A549 (cell line): ENCODE measurements at regions not wholly inside any gene's neighbourhood (a gene's known extent, or its start where the extent isn't known, plus 50 kb on each side); places are given as distances from the start of the nearest gene placed in this dataset.
A peak's percentile ranks its signal among the peaks of the same experiment; 100 is the strongest.

Experiments used
- ATAC-seq, 2 experiments: fragments of 200-7000 bp in 1 of 2; fragments of >200 bp in 1 of 2; cut with Nextera tagmentation in 1 of 2; cut with Tn5 transposase in 1 of 2; 3 replicates each; pipeline versions ENCODE4 v1.8.0 to v1.9.1; 2018 to 2020; ENCODE audit warnings: mild to moderate bottlenecking in 1 of 2, moderate library complexity in 1 of 2
- CTCF ChIA-PET: fragments of 300-600 bp; sonication (Branson Sonifier 250); formaldehyde crosslinking; extraction: SDS; loops from one replicate; lab custom pipeline; 2021; ENCODE audit warnings: antibody characterized with exemption, inconsistent platforms; lab: Yijun Ruan, JAX
- POLR2A ChIA-PET: fragments of 350-600 bp; formaldehyde crosslinking; extraction: SDS; loops from one replicate; lab custom pipeline; 2021; ENCODE audit warnings: antibody characterized with exemption, inconsistent platforms; lab: Yijun Ruan, JAX
- DNase-seq, 2 experiments: peaks; one replicate each; pipeline versions ENCODE4 v3.0.0 to v3.0.0-alpha.2; 2011 to 2016; ENCODE audit warnings: low read depth in 1 of 2, low spot score in 1 of 2
- FAIRE-seq: peaks from 2 replicates; lab custom pipeline; 2011; peaks lifted over from hg19 to GRCh38; lab: Jason Lieb, UNC
- H3K27ac ChIP-seq, 2 experiments: fragments of >200 bp; sonication (Bioruptor Twin); formaldehyde crosslinking; 3 replicates each; pipeline ENCODE4 v1.5.1; 2016 to 2017
- H3K4me1 ChIP-seq: fragments of >200 bp; sonication (Bioruptor Twin); formaldehyde crosslinking; 3 replicates; pipeline ENCODE4 v1.6.1; 2016
- H3K4me2 ChIP-seq: fragments of >200 bp; sonication (Bioruptor Twin); formaldehyde crosslinking; 3 replicates; pipeline ENCODE4 v1.6.1; 2016
- H3K4me3 ChIP-seq: fragments of >200 bp; sonication (Bioruptor Twin); formaldehyde crosslinking; 3 replicates; pipeline ENCODE4 v1.5.1; 2016
- H3K9me3 ChIP-seq: fragments of >200 bp; sonication (Bioruptor Twin); formaldehyde crosslinking; 3 replicates; pipeline ENCODE4 v1.6.1; 2016
- BCL3 ChIP-seq: fragments of >200 bp; sonication (Bioruptor Twin); formaldehyde crosslinking; IDR thresholded peaks from 3 replicates; pipeline ENCODE4 v1.6.1; 2016
- BHLHE40 ChIP-seq: IDR thresholded peaks from 2 replicates; pipeline ENCODE4 v1.6.1; 2012; ENCODE audit warnings: low read depth, low read length, inconsistent platforms
- CBX2 ChIP-seq: fragments of 200-600 bp; sonication (generic); IDR thresholded peaks from 2 replicates; pipeline ENCODE4 v1.6.1; 2016; ENCODE audit warnings: low read depth, mild to moderate bottlenecking, borderline replicate concordance
- CEBPB ChIP-seq, 2 experiments: fragments of >200 bp in 1 of 2; sonication (Bioruptor Twin) in 1 of 2; formaldehyde crosslinking in 1 of 2; IDR thresholded peaks; 2 replicates each; pipeline ENCODE4 v1.6.1; 2012 to 2016
- CHD2 ChIP-seq: fragments of 150-350 bp; IDR thresholded peaks from 2 replicates; pipeline ENCODE4 v1.6.1; 2014; ENCODE audit warnings: low read length; ENCODE audit not compliant: partially characterized antibody
- EHF ChIP-seq: fragments of 250-450 bp; sonication (Bioruptor Pico); IDR thresholded peaks from 2 replicates; pipeline ENCODE4 v1.5.0; 2020; ENCODE audit warnings: mild to moderate bottlenecking
- EP300 ChIP-seq, 2 experiments: fragments of >200 bp; sonication (Bioruptor Twin); formaldehyde crosslinking; IDR thresholded peaks; 2 replicates in 1 of 2; 3 replicates in 1 of 2; pipeline ENCODE4 v1.6.1; 2016 to 2017
- ESRRA ChIP-seq: fragments of 150-350 bp; IDR thresholded peaks from 2 replicates; pipeline ENCODE4 v1.6.1; 2014; ENCODE audit warnings: mild to moderate bottlenecking, low read length, borderline replicate concordance
- FOSL2 ChIP-seq, 2 experiments: fragments of 450-650 bp in 1 of 2; fragments of >200 bp in 1 of 2; sonication (Bioruptor Twin) in 1 of 2; formaldehyde crosslinking; IDR thresholded peaks; 2 replicates each; pipeline versions ENCODE4 v1.5.0 to v1.6.1; 2016 to 2020; ENCODE audit warnings: mild to moderate bottlenecking in 1 of 2, moderate library complexity in 1 of 2
- FOXS1 ChIP-seq: fragments of 250-450 bp; sonication (Bioruptor Pico); IDR thresholded peaks from 2 replicates; pipeline ENCODE4 v1.5.0; 2020; ENCODE audit warnings: mild to moderate bottlenecking, moderate library complexity
- HDAC2 ChIP-seq: fragments of 200-600 bp; sonication (generic); IDR thresholded peaks from 2 replicates; pipeline ENCODE4 v1.6.1; 2016
- HES2 ChIP-seq: fragments of >200 bp; sonication (Bioruptor Twin); formaldehyde crosslinking; IDR thresholded peaks from 2 replicates; pipeline ENCODE4 v1.6.1; 2016
- HOXA7 ChIP-seq: fragments of 250-450 bp; sonication (Bioruptor Pico); IDR thresholded peaks from 2 replicates; pipeline ENCODE4 v1.5.0; 2020; ENCODE audit warnings: mild to moderate bottlenecking, moderate library complexity
- KDM5A ChIP-seq: fragments of 200-600 bp; sonication (generic); IDR thresholded peaks from 2 replicates; pipeline ENCODE4 v1.6.1; 2016; ENCODE audit warnings: antibody characterized with exemption, mild to moderate bottlenecking
- MYC ChIP-seq: IDR thresholded peaks from 2 replicates; pipeline ENCODE4 v1.6.1; 2012; ENCODE audit warnings: mild to moderate bottlenecking, inconsistent platforms, low read length, improper control_type of control experiment, borderline replicate concordance
- NFE2L2 ChIP-seq: fragments of 150-350 bp; conservative IDR thresholded peaks from 2 replicates; pipeline ENCODE4 v1.6.1; 2014; ENCODE audit warnings: low read length
- NPAS2 ChIP-seq: fragments of 250-450 bp; sonication (Bioruptor Pico); IDR thresholded peaks from 2 replicates; pipeline ENCODE4 v1.8.0; 2022; ENCODE audit warnings: mild to moderate bottlenecking, moderate library complexity, borderline replicate concordance
- PHF8 ChIP-seq: fragments of 200-600 bp; sonication (generic); IDR thresholded peaks from 2 replicates; pipeline ENCODE4 v1.6.1; 2016; ENCODE audit warnings: low read depth, mild to moderate bottlenecking, antibody characterized with exemption, moderate library complexity, borderline replicate concordance
- POLR2A ChIP-seq: IDR thresholded peaks from 2 replicates; pipeline ENCODE4 v1.6.1; 2012; ENCODE audit warnings: mild to moderate bottlenecking, low read length
- POLR2AphosphoS2 ChIP-seq: conservative IDR thresholded peaks from 2 replicates; pipeline ENCODE4 v1.6.1; 2012; ENCODE audit warnings: low read length, improper control_type of control experiment, inconsistent platforms
- RARB ChIP-seq: fragments of 250-450 bp; sonication (Bioruptor Pico); IDR thresholded peaks from 2 replicates; pipeline ENCODE4 v1.8.0; 2021; ENCODE audit warnings: mild to moderate bottlenecking, moderate library complexity
- RCOR1 ChIP-seq: fragments of 150-350 bp; IDR thresholded peaks from 2 replicates; pipeline ENCODE4 v1.6.1; 2014; ENCODE audit warnings: antibody characterized with exemption, low read length, low read depth
- SMC3 ChIP-seq: fragments of >200 bp; sonication (Bioruptor Twin); formaldehyde crosslinking; IDR thresholded peaks from 3 replicates; pipeline ENCODE4 v1.6.1; 2018; ENCODE audit warnings: inconsistent platforms
- TFCP2L1 ChIP-seq: fragments of 250-450 bp; sonication (Bioruptor Pico); IDR thresholded peaks from 2 replicates; pipeline ENCODE4 v1.5.0; 2021; ENCODE audit warnings: mild to moderate bottlenecking
- ZC3H11A ChIP-seq: fragments of 450-650 bp; IDR thresholded peaks from 2 replicates; pipeline ENCODE4 v1.6.1; 2014; ENCODE audit warnings: antibody characterized with exemption, mild to moderate bottlenecking
- ZFP36 ChIP-seq: fragments of 450-650 bp; IDR thresholded peaks from 2 replicates; pipeline ENCODE4 v1.6.1; 2014; ENCODE audit warnings: borderline replicate concordance; ENCODE audit not compliant: partially characterized antibody
- ZSCAN20 ChIP-seq: fragments of 250-450 bp; sonication (Bioruptor Pico); IDR thresholded peaks from 2 replicates; pipeline ENCODE4 v1.8.0; 2022; ENCODE audit warnings: mild to moderate bottlenecking, moderate library complexity
- WGBS: methylation state at CpG from one replicate; pipeline ENCODE4 v1.1.6; 2017; ENCODE audit errors: missing lambda C conversion rate; 5-methylcytosine and 5-hydroxymethylcytosine counted together

GRCh38 chr15:62887113-62887570 lies 155.4 kb upstream of the TPM1 start:
- ATAC-seq, result peak; percentile 45 to 56; a peak in 4 of 6 replicates
- TF ChIP-seq NFE2L2 (no peak), MYC (no peak), EHF (CRISPR knock-in tag) (no peak), ESRRA (no peak), ZC3H11A (no peak), SMC3 (no peak), FOXS1 (CRISPR knock-in tag) (no peak), CBX2 (no peak), POLR2AphosphoS2 (no peak), BCL3 (no peak), HES2 (no peak), EP300 (IDR thresholded peaks at IDR 0.05) (no peak; a peak in 1 of 5 replicates), HOXA7 (CRISPR knock-in tag) (no peak), ZFP36 (no peak), RARB (CRISPR knock-in tag) (no peak), ZSCAN20 (CRISPR knock-in tag) (no peak), CEBPB (IDR thresholded peaks at IDR 0.05) (no peak), NPAS2 (no peak)
- ChIA-PET CTCF (interaction anchor here (1.0 to 3.6 kb wide), 15 partner anchors 8 to 206 kb away, joined by 3 to 14 read pairs (median 5); no protein-coding TSS in a partner anchor), POLR2A (interaction anchor here (0.6 to 1.1 kb wide), 4 partner anchors 8 to 160 kb away, joined by 3 to 4 read pairs (median 3); partner anchors contain the start of gene TPM1)
- Histone ChIP-seq H3K4me2 (peak overlapping the region; percentile 78), H3K4me3 (no peak overlapping the region), H3K27ac (peak overlapping the region; percentile 66 to 89), H3K9me3 (no peaks in the 10 kb centered on the region), H3K4me1 (peaks cover 46% of the 10 kb centered on the region)
- WGBS, result 51% methylated on average over 7 of the region's 7 CpGs
- FAIRE-seq, result no peak
- DNase-seq, result no peak

- H3K4me3 ChIP-seq, result no peak overlapping the region
- ATAC-seq (peak in 1 of 2 experiments; percentile 7; a peak in 1 of 6 replicates), FAIRE-seq (no peak), DNase-seq (no peak)
- CTCF ChIA-PET, result interaction anchor here (1.6 to 3.6 kb wide), 5 partner anchors 10 to 205 kb away, joined by 3 to 14 read pairs (median 8); no protein-coding TSS in a partner anchor
- TF ChIP-seq TFCP2L1 (CRISPR knock-in tag) (no peak), POLR2A (no peak), BHLHE40 (no peak), RCOR1 (no peak), EHF (CRISPR knock-in tag) (no peak), KDM5A (no peak), HDAC2 (no peak), CHD2 (no peak), NFE2L2 (no peak), FOSL2 (IDR thresholded peaks at IDR 0.05) (no peak), FOSL2 (CRISPR knock-in tag; IDR thresholded peaks at IDR 0.05) (no peak), EP300 (IDR thresholded peaks at IDR 0.05) (no peak), PHF8 (no peak)
- peaks cover 3% of the 10 kb centered on the region; the same call in 1 of the 3 replicates for H3K9me3 ChIP-seq
- POLR2A ChIA-PET, result interaction anchor here (0.6 kb wide), 1 partner anchor 35 kb away, joined by 3 read pairs; no protein-coding TSS in a partner anchor
- H3K27ac ChIP-seq, result peak overlapping the region; percentile 6 to 89; a peak in 4 of 6 replicates
- WGBS, result 95% methylated on average over 3 of the region's 3 CpGs
- H3K4me1 ChIP-seq, result peaks cover 47% of the 10 kb centered on the region
- H3K4me2 ChIP-seq, result no peak overlapping the region
Measured at GRCh38 chr15:62888623-62889022, 153.9 kb upstream of the TPM1 start.
